ENCODE measurements at regions not wholly inside any gene's neighbourhood (a gene's known extent, or its start where the extent isn't known, plus 50 kb on each side); places are given as distances from the start of the nearest gene placed in this dataset.

DNA sequence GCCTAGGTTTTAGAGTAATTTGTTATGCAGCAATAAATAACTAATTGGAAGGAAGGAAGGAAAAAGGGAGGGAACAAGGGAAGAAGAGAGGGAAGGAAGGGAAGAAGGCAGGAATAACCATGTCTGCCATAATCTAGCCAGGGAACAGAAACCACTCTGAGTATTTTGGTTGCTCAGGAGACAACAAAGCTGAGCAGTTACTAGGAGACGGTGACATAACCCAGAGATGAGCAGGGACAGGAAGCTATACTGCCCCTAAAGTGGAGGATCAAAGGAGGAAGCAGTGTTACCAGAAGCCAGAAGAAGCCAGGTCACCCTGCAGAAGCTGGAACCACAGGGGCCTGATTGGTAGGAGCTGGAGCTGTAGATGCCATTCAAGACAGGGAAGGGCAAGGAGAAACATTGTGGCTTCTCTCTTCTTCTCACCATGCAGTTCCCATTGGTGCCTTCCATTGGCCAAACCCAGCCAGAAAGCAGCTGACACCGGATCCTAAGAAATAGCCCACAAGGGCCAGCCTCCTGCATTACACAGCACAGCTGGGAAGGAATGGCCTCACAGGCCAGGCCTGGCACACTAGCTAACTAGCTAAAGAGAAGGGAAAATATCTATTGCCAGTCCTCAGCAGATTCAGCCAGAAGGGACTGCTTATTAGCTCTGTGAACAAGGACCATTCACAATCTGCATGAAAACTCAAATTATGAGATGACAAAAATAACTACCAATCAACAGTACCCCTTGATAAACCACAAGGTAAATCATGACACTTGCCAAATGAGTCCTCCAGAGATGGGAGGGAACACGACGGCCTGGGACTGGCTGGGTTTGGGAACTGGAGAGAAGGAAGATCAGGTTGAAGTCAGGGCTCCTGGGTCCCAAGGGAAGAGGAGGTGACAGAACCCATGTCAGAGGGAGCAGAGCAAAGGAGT lies 184.5 kb upstream of the NFE2L3 start:
- BruUV-seq (replicated peaks) = no TSS peak
- H3F3A ChIP-seq (ENCODE audit: low read length, unreplicated experiment) = no peaks in the 10 kb centered on the region
- H3K27ac ChIP-seq (ENCODE audit: low read length) = no peak overlapping the region
- no peak for TF ChIP-seq EZH2phosphoT487 (IDR thresholded peaks at IDR 0.05; ENCODE audit: borderline replicate concordance, low read length)
- no peak for TF ChIP-seq CTCF (conservative IDR thresholded peaks at IDR 0.05; ENCODE audit: low read depth, low read length)
- no peak for TF ChIP-seq EZH2 (IDR thresholded peaks at IDR 0.05; ENCODE audit: low read length, unreplicated experiment)
- H3K9me3 ChIP-seq (ENCODE audit: low read length) = no peaks in the 10 kb centered on the region
- peaks cover 78% of the 10 kb centered on the region for H3K27me3 ChIP-seq (ENCODE audit: low read length)
- H2AFZ ChIP-seq (ENCODE audit: low read length) = no peak overlapping the region
- DNase-seq (no peak), ATAC-seq (no peak)
- H3K4me1 ChIP-seq (ENCODE audit: insufficient read depth, low read length) = peaks cover 9% of the 10 kb centered on the region; the same call in 1 of the 2 replicates
- no peaks in the 10 kb centered on the region for H3K9me2 ChIP-seq (replicated peaks; ENCODE audit: low read length)
- ChIA-PET CTCF (no interaction called here), POLR2A (ENCODE audit: unreplicated experiment) (no interaction called here)
- no peak overlapping the region for H3K9ac ChIP-seq (ENCODE audit: low read length)
- H3K36me3 ChIP-seq (ENCODE audit: low read depth, low read length) = no peaks in the 10 kb centered on the region
- no peak overlapping the region for H3K4me3 ChIP-seq (ENCODE audit: low read length)
- intact Hi-C loops (cut with micrococcal nuclease) = no loop called here
- no peaks in the 10 kb centered on the region for H4K20me1 ChIP-seq (ENCODE audit: low read length)
- H3K4me2 ChIP-seq (ENCODE audit: low read length) = no peak overlapping the region
- no peaks in the 10 kb centered on the region for H3K79me2 ChIP-seq (ENCODE audit: low read length)

- Histone ChIP-seq H3K9me3 (ENCODE audit: low read length) (no peaks in the 10 kb centered on the region), H3K9me2 (replicated peaks; ENCODE audit: low read length) (no peaks in the 10 kb centered on the region), H3K4me3 (ENCODE audit: low read length) (no peak overlapping the region), H3K79me2 (ENCODE audit: low read length) (no peaks in the 10 kb centered on the region), H2AFZ (ENCODE audit: low read length) (no peak overlapping the region), H3K4me2 (ENCODE audit: low read length) (no peak overlapping the region), H3K27ac (ENCODE audit: low read length) (no peak overlapping the region), H3K9ac (ENCODE audit: low read length) (no peak overlapping the region), H3K4me1 (ENCODE audit: insufficient read depth, low read length) (peaks cover 9% of the 10 kb centered on the region; the same call in 1 of the 2 replicates), H4K20me1 (ENCODE audit: low read length) (no peaks in the 10 kb centered on the region), H3K27me3 (ENCODE audit: low read length) (peaks cover 75% of the 10 kb centered on the region), H3K36me3 (ENCODE audit: low read depth, low read length) (no peaks in the 10 kb centered on the region), H3F3A (ENCODE audit: low read length, unreplicated experiment) (no peaks in the 10 kb centered on the region)
- CTCF ChIA-PET = no interaction called here
- POLR2A ChIA-PET (ENCODE audit: unreplicated experiment) = no interaction called here
- no peak for TF ChIP-seq EZH2 (IDR thresholded peaks at IDR 0.05; ENCODE audit: low read length, unreplicated experiment)
- no peak for TF ChIP-seq CTCF (conservative IDR thresholded peaks at IDR 0.05; ENCODE audit: low read depth, low read length)
- TF ChIP-seq EZH2phosphoT487 (IDR thresholded peaks at IDR 0.05; ENCODE audit: borderline replicate concordance, low read length) = no peak
- BruUV-seq (replicated peaks) = no TSS peak
- DNase-seq (no peak), ATAC-seq (no peak)
- intact Hi-C loops (cut with micrococcal nuclease) = no loop called here
Measured at GRCh38 chr7:25968205-25968993, 183.6 kb upstream of the NFE2L3 start.

Data from PC-3 (cell line).